Osteocyte (in vitro differentiated cells): ENCODE measurements at regions not wholly inside any gene's neighbourhood (a gene's known extent, or its start where the extent isn't known, plus 50 kb on each side); places are given as distances from the start of the nearest gene placed in this dataset.
"Not testable (repeated sequence)": the region's sequence is repeated elsewhere in the genome, so short reads cannot be mapped to it uniquely, and the experiment has no call there.

Experiments used
- DNase-seq: peaks from one replicate; pipeline ENCODE4 v3.0.0; 2021; ENCODE audit warnings: mixed read lengths; ENCODE audit not compliant: unreplicated experiment; ENCODE audit errors: extremely low spot score
- H3K27ac Mint-ChIP-seq: one replicate; pipeline ENCODE4 v1.8.0; 2021; ENCODE audit warnings: mild to moderate bottlenecking, mixed read lengths; ENCODE audit not compliant: unreplicated experiment
- H3K27me3 Mint-ChIP-seq: one replicate; pipeline ENCODE4 v1.8.0; 2021; ENCODE audit warnings: mixed read lengths; ENCODE audit not compliant: unreplicated experiment
- H3K36me3 Mint-ChIP-seq: one replicate; pipeline ENCODE4 v1.8.0; 2021; ENCODE audit warnings: mixed read lengths; ENCODE audit not compliant: unreplicated experiment
- H3K4me1 Mint-ChIP-seq: one replicate; pipeline ENCODE4 v1.8.0; 2021; ENCODE audit warnings: mixed read lengths; ENCODE audit not compliant: unreplicated experiment
- H3K4me3 Mint-ChIP-seq: one replicate; pipeline ENCODE4 v1.8.0; 2021; ENCODE audit warnings: mild to moderate bottlenecking, moderate library complexity, mixed read lengths; ENCODE audit not compliant: unreplicated experiment
- H3K9me3 Mint-ChIP-seq: one replicate; pipeline ENCODE4 v1.8.0; 2021; ENCODE audit warnings: mixed read lengths; ENCODE audit not compliant: unreplicated experiment
- CTCF ChIP-seq: fragments of 200-600 bp; sonication (generic); IDR thresholded peaks from 2 replicates; pipeline ENCODE4 v1.5.0; 2021; ENCODE audit warnings: antibody characterized with exemption, mild to moderate bottlenecking, moderate library complexity

GRCh38 chr1:5769146-5769545 lies 223.1 kb downstream of the NPHP4 start:
- no peak for TF ChIP-seq CTCF
- H3K4me1 Mint-ChIP-seq: no peaks in the 10 kb centered on the region
- DNase-seq: no peak
- no peaks in the 10 kb centered on the region for H3K36me3 Mint-ChIP-seq
- H3K27me3 Mint-ChIP-seq: no peaks in the 10 kb centered on the region
- H3K27ac Mint-ChIP-seq: no peak overlapping the region
- H3K9me3 Mint-ChIP-seq: no peaks in the 10 kb centered on the region
- no peak overlapping the region for H3K4me3 Mint-ChIP-seq

- DNase-seq: no peak
- H3K9me3 Mint-ChIP-seq: peaks cover 4% of the 10 kb centered on the region
- TF ChIP-seq CTCF: no peak
- H3K27ac Mint-ChIP-seq: no peak overlapping the region
- H3K4me3 Mint-ChIP-seq: no peak overlapping the region
- H3K27me3 Mint-ChIP-seq: no peaks in the 10 kb centered on the region
- no peaks in the 10 kb centered on the region for H3K36me3 Mint-ChIP-seq
- H3K4me1 Mint-ChIP-seq: no peaks in the 10 kb centered on the region
These were observed 224.2 kb downstream of the NPHP4 start for GRCh38 chr1:5768014-5768413.

DNA sequence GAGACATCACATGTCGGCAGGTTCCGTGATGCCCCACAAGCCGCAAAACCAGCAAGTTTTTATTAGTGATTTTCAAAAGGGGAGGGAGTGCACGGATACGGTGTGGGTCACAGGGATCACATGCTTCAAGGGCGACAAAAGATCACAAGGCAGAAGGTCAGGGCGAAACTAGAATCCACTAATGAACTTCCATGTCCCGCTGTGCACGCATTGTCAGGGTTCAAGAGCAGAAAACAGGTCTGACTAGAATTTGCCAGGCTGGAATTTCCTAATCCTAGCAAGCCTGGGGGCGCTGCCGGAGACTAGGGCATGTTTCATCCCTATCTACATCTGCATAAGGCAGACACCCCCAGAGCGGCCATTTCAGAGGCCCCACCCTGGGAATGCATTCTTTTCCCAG lies 225.2 kb downstream of the NPHP4 start:
- DNase-seq, H3K4me1 Mint-ChIP-seq, H3K4me3 Mint-ChIP-seq, H3K9me3 Mint-ChIP-seq, H3K27ac Mint-ChIP-seq, H3K27me3 Mint-ChIP-seq, H3K36me3 Mint-ChIP-seq: not testable (repeated sequence)

- no peak overlapping the region for H3K4me3 Mint-ChIP-seq
- peaks cover 4% of the 10 kb centered on the region for H3K9me3 Mint-ChIP-seq
- no peaks in the 10 kb centered on the region for H3K36me3 Mint-ChIP-seq
- DNase-seq: no peak
- no peak overlapping the region for H3K27ac Mint-ChIP-seq
- H3K27me3 Mint-ChIP-seq: no peaks in the 10 kb centered on the region
- no peaks in the 10 kb centered on the region for H3K4me1 Mint-ChIP-seq
- TF ChIP-seq CTCF: no peak
These were observed 226.0 kb downstream of the NPHP4 start for GRCh38 chr1:5765997-5766913.

GRCh38 chr1:5765483-5765882 lies 226.7 kb downstream of the NPHP4 start:
- no peaks in the 10 kb centered on the region for H3K27me3 Mint-ChIP-seq
- no peak for TF ChIP-seq CTCF
- no peaks in the 10 kb centered on the region for H3K4me1 Mint-ChIP-seq
- no peaks in the 10 kb centered on the region for H3K36me3 Mint-ChIP-seq
- no peak overlapping the region for H3K4me3 Mint-ChIP-seq
- no peak for DNase-seq
- no peak overlapping the region for H3K27ac Mint-ChIP-seq
- peaks cover 4% of the 10 kb centered on the region for H3K9me3 Mint-ChIP-seq
